Kidney (tissue), 13 donors: ENCODE measurements at regions not wholly inside any gene's neighbourhood (a gene's known extent, or its start where the extent isn't known, plus 50 kb on each side); places are given as distances from the start of the nearest gene placed in this dataset.

ENCODE experiments used
- DNase-seq, 5 donors: peaks; one replicate each; pipeline ENCODE4 v3.0.0-alpha.2; 2013 to 2020
- FAIRE-seq: peaks from 2 replicates; lab custom pipeline; 2012; peaks lifted over from hg19 to GRCh38; lab: Jason Lieb, UNC
- H3K27ac ChIP-seq, 2 donors: one replicate each; pipeline ENCODE4 v1.7.0; 2013; ENCODE audit warnings: low read depth in 2 of 2, low read length in 2 of 2, inconsistent platforms in 1 of 2
- H3K27me3 ChIP-seq: one replicate; pipeline ENCODE4 v1.7.1; 2013; ENCODE audit warnings: low read length, inconsistent platforms; ENCODE audit not compliant: control insufficient read depth, insufficient read depth
- H3K36me3 ChIP-seq, 3 donors: one replicate each; pipeline versions ENCODE4 v1.7.0 to v1.7.1; 2013; ENCODE audit warnings: low read length in 3 of 3, control low read depth in 1 of 3, inconsistent platforms in 1 of 3; ENCODE audit not compliant: insufficient read depth in 3 of 3, control insufficient read depth in 2 of 3
- H3K4me1 ChIP-seq, 3 donors: one replicate each; pipeline versions ENCODE4 v1.7.0 to v1.7.1; 2013; ENCODE audit warnings: low read length in 3 of 3, inconsistent platforms in 1 of 3, low read depth in 1 of 3; ENCODE audit not compliant: control insufficient read depth in 2 of 3, insufficient read depth in 2 of 3
- H3K4me3 ChIP-seq, 3 donors: one replicate each; pipeline versions ENCODE4 v1.7.0 to v1.8.1; 2013; ENCODE audit warnings: low read length in 3 of 3, control low read depth in 1 of 3, inconsistent platforms in 1 of 3
- H3K9ac ChIP-seq, 3 donors: one replicate each; pipeline versions ENCODE4 v1.7.0 to v1.7.1; 2013; ENCODE audit warnings: low read length in 3 of 3, control low read depth in 1 of 3, inconsistent platforms in 1 of 3
- H3K9me3 ChIP-seq, 3 donors: one replicate each; pipeline versions ENCODE4 v1.7.0 to v1.7.1; 2013; ENCODE audit warnings: low read length in 3 of 3, control low read depth in 1 of 3, inconsistent platforms in 1 of 3; ENCODE audit not compliant: control insufficient read depth in 2 of 3, insufficient read depth in 1 of 3
- CTCF ChIP-seq: IDR thresholded peaks from 3 replicates; pipeline ENCODE4 v1.5.1; 2012; ENCODE audit warnings: mild to moderate bottlenecking, moderate library complexity, borderline replicate concordance; ENCODE audit not compliant: insufficient read depth; ENCODE audit errors: extremely low read depth
- intact Hi-C: fragments of 100-400 bp; cut with DNase I; formaldehyde crosslinking; loops from one replicate; pipeline ENCODE4 v1.11.1; 2022
- donor health status: control.
- donor health status: control.
- donor health status: control.
- donor health status: control.
- donor health status: control.
- donor health status: DM: yes; HTN: yes; CAD: no.
- donor health status: Normal renal cell carcinoma (clear cell type).

GRCh38 chr12:124142395-124143035 is 152.4 kb upstream of the RFLNA start:
- FAIRE-seq: no peak
- Histone ChIP-seq H3K36me3 (no peaks in the 10 kb centered on the region), H3K9ac (no peak overlapping the region), H3K4me3 (no peak overlapping the region), H3K27ac (no peak overlapping the region), H3K9me3 (peaks cover 0 to 6% (median 0%) of the 10 kb centered on the region in 3 donors), H3K4me1 (no peaks in the 10 kb centered on the region), H3K27me3 (no peaks in the 10 kb centered on the region)
- TF ChIP-seq CTCF: no peak
- no peak for DNase-seq
- intact Hi-C loops: no loop called here

GRCh38 chr12:124143726-124144125 is 151.2 kb upstream of the RFLNA start:
- no peak overlapping the region for H3K27ac ChIP-seq
- intact Hi-C loops: no loop called here

GRCh38 chr12:124144531-124145194 is 150.2 kb upstream of the RFLNA start:
- TF ChIP-seq CTCF: no peak
- Histone ChIP-seq H3K36me3 (no peaks in the 10 kb centered on the region), H3K4me3 (no peak overlapping the region), H3K9ac (no peak overlapping the region), H3K27me3 (no peaks in the 10 kb centered on the region), H3K27ac (no peak overlapping the region), H3K9me3 (peaks cover 0 to 6% (median 0%) of the 10 kb centered on the region in 3 donors), H3K4me1 (no peaks in the 10 kb centered on the region)
- intact Hi-C loops: no loop called here
- FAIRE-seq: no peak
- DNase-seq: no peak

More at GRCh38 chr12:124143726-124144125, 151.2 kb upstream of the RFLNA start:
- Histone ChIP-seq H3K36me3 (no peaks in the 10 kb centered on the region), H3K9ac (no peak overlapping the region), H3K27me3 (no peaks in the 10 kb centered on the region), H3K4me1 (no peaks in the 10 kb centered on the region), H3K4me3 (no peak overlapping the region), H3K9me3 (peaks cover 0 to 6% (median 0%) of the 10 kb centered on the region in 3 donors)
- no peak for FAIRE-seq
- DNase-seq: no peak
- TF ChIP-seq CTCF: no peak
